Hippocampal formation (tissue), 2 donors: ENCODE measurements at regions not wholly inside any gene's neighbourhood (a gene's known extent, or its start where the extent isn't known, plus 50 kb on each side); places are given as distances from the start of the nearest gene placed in this dataset.
"Not testable (repeated sequence)": the region's sequence is repeated elsewhere in the genome, so short reads cannot be mapped to it uniquely, and the experiment has no call there.

Experiments
- DNase-seq, 2 donors: peaks; one replicate each; lab custom pipeline; 2025; lab: John Stamatoyannopoulos, UW

- DNase-seq: no peak
These were observed 402.6 kb upstream of the MEIS1 start for GRCh38 chr2:66032226-66032775.

- no peak for DNase-seq
These were observed 403.7 kb upstream of the MEIS1 start for GRCh38 chr2:66031236-66031635.

- no peak for DNase-seq
These were observed 404.4 kb upstream of the MEIS1 start for GRCh38 chr2:66030553-66030952.

- no peak for DNase-seq
These were observed 410.5 kb upstream of the MEIS1 start for GRCh38 chr2:66024391-66024790.

- no peak for DNase-seq
These were observed 413.6 kb upstream of the MEIS1 start for GRCh38 chr2:66021296-66021695.

- no peak for DNase-seq
These were observed 417.2 kb upstream of the MEIS1 start for GRCh38 chr2:66017763-66018162.

GRCh38 chr2:66014450-66014849, 420.5 kb upstream of the MEIS1 start:
- DNase-seq: no peak

- DNase-seq: no peak
These were observed 421.5 kb upstream of the MEIS1 start for GRCh38 chr2:66013456-66013855.

- no peak for DNase-seq
These were observed 431.0 kb upstream of the MEIS1 start for GRCh38 chr2:66003931-66004330.

GRCh38 chr2:66001538-66001937, 433.4 kb upstream of the MEIS1 start:
- no peak for DNase-seq

- DNase-seq: no peak
These were observed 434.0 kb upstream of the MEIS1 start for GRCh38 chr2:66000901-66001300.

GRCh38 chr2:65999796-66000195, 435.1 kb upstream of the MEIS1 start:
- no peak for DNase-seq

- DNase-seq: no peak
These were observed 435.8 kb upstream of the MEIS1 start for GRCh38 chr2:65999103-65999502.

- DNase-seq: no peak
These were observed 437.0 kb upstream of the MEIS1 start for GRCh38 chr2:65997961-65998360.

GRCh38 chr2:65992198-65992554, 442.7 kb upstream of the MEIS1 start:
- no peak for DNase-seq

- DNase-seq: no peak
These were observed 443.3 kb upstream of the MEIS1 start for GRCh38 chr2:65991381-65992197.

GRCh38 chr2:65985986-65986385, 448.9 kb upstream of the MEIS1 start:
- DNase-seq: no peak

- DNase-seq: no peak
These were observed 454.4 kb upstream of the MEIS1 start for GRCh38 chr2:65980531-65980930.

- no peak for DNase-seq
These were observed 455.5 kb upstream of the MEIS1 start for GRCh38 chr2:65979446-65979845.

- no peak for DNase-seq
These were observed 460.7 kb upstream of the MEIS1 start for GRCh38 chr2:65974067-65974723.

GRCh38 chr2:65969161-65969560, 465.8 kb upstream of the MEIS1 start:
- DNase-seq: no peak

- not testable (repeated sequence) for DNase-seq
These were observed 471.6 kb upstream of the MEIS1 start for GRCh38 chr2:65963303-65963702.

- peak in 1 of 2 donors; percentile 29 for DNase-seq
These were observed 474.0 kb upstream of the MEIS1 start for GRCh38 chr2:65960953-65961352.
